CD4-positive, CD25-positive, alpha-beta regulatory T cell (primary cell): ENCODE measurements at regions not wholly inside any gene's neighbourhood (a gene's known extent, or its start where the extent isn't known, plus 50 kb on each side); places are given as distances from the start of the nearest gene placed in this dataset.

Source experiments
- ATAC-seq, 2 donors: fragments of 150-1000 bp; cut with Tn5 transposase; one replicate each; pipeline ENCODE4 v1.10.0; 2021; ENCODE audit warnings: low read depth in 2 of 2, moderate number of reproducible peaks in 2 of 2, moderate library complexity in 1 of 2
- DNase-seq, 3 donors: peaks; one replicate each; pipeline versions ENCODE4 v3.0.0 to v3.0.0-alpha.2; 2012 to 2022; ENCODE audit warnings: mixed read lengths in 1 of 3
- H3K27ac ChIP-seq: one replicate; pipeline ENCODE4 v1.7.0; 2013; ENCODE audit warnings: mild to moderate bottlenecking, low read length; ENCODE audit not compliant: insufficient read depth, poor library complexity, severe bottlenecking
- H3K27me3 ChIP-seq: one replicate; pipeline ENCODE4 v1.7.0; 2013; ENCODE audit warnings: low read length; ENCODE audit not compliant: control insufficient read depth, insufficient read depth
- H3K36me3 ChIP-seq: one replicate; pipeline ENCODE4 v1.7.0; 2013; ENCODE audit warnings: mild to moderate bottlenecking, low read length, moderate library complexity; ENCODE audit not compliant: control insufficient read depth, insufficient read depth
- H3K4me1 ChIP-seq: 2 replicates; pipeline ENCODE4 v1.7.0; 2013; ENCODE audit warnings: mild to moderate bottlenecking, low read length; ENCODE audit not compliant: insufficient read depth, control insufficient read depth, poor library complexity, severe bottlenecking
- H3K4me3 ChIP-seq: one replicate; pipeline ENCODE4 v1.7.0; 2013; ENCODE audit warnings: low read depth, mild to moderate bottlenecking, low read length, moderate library complexity
- H3K9me3 ChIP-seq, 2 experiments: 1 replicate in 1 of 2; 2 replicates in 1 of 2; pipeline ENCODE4 v1.7.0; 2013; ENCODE audit warnings: low read length in 2 of 2, mild to moderate bottlenecking in 1 of 2, moderate library complexity in 1 of 2; ENCODE audit not compliant: control insufficient read depth in 2 of 2
- H3K27ac Mint-ChIP-seq, 3 donors: one replicate each; pipeline ENCODE4 v1.8.0; 2020 to 2022; ENCODE audit warnings: mild to moderate bottlenecking in 3 of 3, mixed read lengths in 3 of 3, moderate library complexity in 2 of 3
- H3K27me3 Mint-ChIP-seq: one replicate; pipeline ENCODE4 v1.8.0; 2022; ENCODE audit warnings: mild to moderate bottlenecking, mixed read lengths
- H3K36me3 Mint-ChIP-seq: one replicate; pipeline ENCODE4 v1.8.0; 2020; ENCODE audit warnings: mixed read lengths
- H3K4me1 Mint-ChIP-seq, 4 donors: one replicate each; pipeline ENCODE4 v1.8.0; 2020 to 2022; ENCODE audit warnings: mixed read lengths in 4 of 4, mild to moderate bottlenecking in 1 of 4
- H3K4me3 Mint-ChIP-seq, 4 donors: one replicate each; pipeline ENCODE4 v1.8.0; 2020 to 2022; ENCODE audit warnings: mild to moderate bottlenecking in 4 of 4, mixed read lengths in 4 of 4, moderate library complexity in 3 of 4
- H3K9me3 Mint-ChIP-seq, 7 donors: one replicate each; pipeline ENCODE4 v1.8.0; 2020 to 2022; ENCODE audit warnings: mixed read lengths in 7 of 7, mild to moderate bottlenecking in 3 of 7, moderate library complexity in 2 of 7

- Histone ChIP-seq H3K4me1 (peaks cover 32% of the 10 kb centered on the region), H3K9me3 (no peaks in the 10 kb centered on the region), H3K27me3 (peaks cover 5% of the 10 kb centered on the region), H3K36me3 (no peaks in the 10 kb centered on the region), H3K27ac (no peak overlapping the region), H3K4me3 (no peak overlapping the region)
- DNase-seq, result peak in 2 of 3 donors; percentile 22 to 78
- peak overlapping the region in 2 of 3 donors; percentile 1 to 26 for H3K27ac Mint-ChIP-seq
- H3K36me3 Mint-ChIP-seq, result no peaks in the 10 kb centered on the region
- peaks cover 18% of the 10 kb centered on the region for H3K27me3 Mint-ChIP-seq
- peak; percentile 82 to 84 for ATAC-seq
- no peak overlapping the region for H3K4me3 Mint-ChIP-seq
- peaks cover 23 to 70% (median 53%) of the 10 kb centered on the region in 4 donors for H3K4me1 Mint-ChIP-seq
- H3K9me3 Mint-ChIP-seq, result peaks cover 0 to 2% (median 0%) of the 10 kb centered on the region in 7 donors
These were observed 258.7 kb upstream of the TGFBR2 start for GRCh38 chr3:30347679-30348216.

- no peak overlapping the region for H3K4me3 Mint-ChIP-seq
- no peak overlapping the region for H3K27ac ChIP-seq
- peaks cover 0 to 2% (median 0%) of the 10 kb centered on the region in 7 donors for H3K9me3 Mint-ChIP-seq
- ATAC-seq (no peak), DNase-seq (no peak)
- H3K27me3 ChIP-seq, result peaks cover 5% of the 10 kb centered on the region
- no peaks in the 10 kb centered on the region for H3K36me3 ChIP-seq
- no peaks in the 10 kb centered on the region for H3K36me3 Mint-ChIP-seq
- H3K4me1 Mint-ChIP-seq, result peaks cover 27 to 87% (median 67%) of the 10 kb centered on the region in 4 donors
- peaks cover 50% of the 10 kb centered on the region for H3K4me1 ChIP-seq
- no peaks in the 10 kb centered on the region for H3K9me3 ChIP-seq
- no peak overlapping the region for H3K4me3 ChIP-seq
- H3K27ac Mint-ChIP-seq, result peak overlapping the region in 1 of 3 donors; percentile 23
- peaks cover 18% of the 10 kb centered on the region for H3K27me3 Mint-ChIP-seq
These were observed 256.9 kb upstream of the TGFBR2 start for GRCh38 chr3:30349507-30349906.

GRCh38 chr3:30350011-30350410 is 256.4 kb upstream of the TGFBR2 start:
- no peak overlapping the region for H3K4me3 Mint-ChIP-seq
- ATAC-seq, result no peak
- H3K4me1 ChIP-seq, result peaks cover 55% of the 10 kb centered on the region

GRCh38 chr3:30350901-30351300 is 255.5 kb upstream of the TGFBR2 start:
- peaks cover 5% of the 10 kb centered on the region for H3K27me3 ChIP-seq
- no peaks in the 10 kb centered on the region for H3K36me3 ChIP-seq
- Mint-ChIP-seq H3K27ac (no peak overlapping the region), H3K27me3 (peaks cover 18% of the 10 kb centered on the region), H3K4me3 (peak overlapping the region in 2 of 4 donors; percentile 22 to 33), H3K4me1 (peaks cover 33 to 93% (median 74%) of the 10 kb centered on the region in 4 donors), H3K9me3 (peaks cover 0 to 2% (median 0%) of the 10 kb centered on the region in 7 donors), H3K36me3 (no peaks in the 10 kb centered on the region)
- DNase-seq, result no peak
- no peaks in the 10 kb centered on the region for H3K9me3 ChIP-seq
- peaks cover 64% of the 10 kb centered on the region for H3K4me1 ChIP-seq
- no peak for ATAC-seq
- no peak overlapping the region for H3K27ac ChIP-seq
- H3K4me3 ChIP-seq, result no peak overlapping the region

More at GRCh38 chr3:30350011-30350410, 256.4 kb upstream of the TGFBR2 start:
- Histone ChIP-seq H3K27me3 (peaks cover 5% of the 10 kb centered on the region), H3K36me3 (no peaks in the 10 kb centered on the region), H3K4me3 (no peak overlapping the region), H3K27ac (no peak overlapping the region), H3K9me3 (no peaks in the 10 kb centered on the region)
- no peaks in the 10 kb centered on the region for H3K36me3 Mint-ChIP-seq
- no peak for DNase-seq
- H3K27ac Mint-ChIP-seq, result no peak overlapping the region
- H3K9me3 Mint-ChIP-seq, result peaks cover 0 to 2% (median 0%) of the 10 kb centered on the region in 7 donors
- peaks cover 18% of the 10 kb centered on the region for H3K27me3 Mint-ChIP-seq
- peaks cover 27 to 92% (median 72%) of the 10 kb centered on the region in 4 donors for H3K4me1 Mint-ChIP-seq

GRCh38 chr3:30352410-30353318 is 253.7 kb upstream of the TGFBR2 start:
- H3K27me3 ChIP-seq, result peaks cover 5% of the 10 kb centered on the region
- Mint-ChIP-seq H3K36me3 (no peaks in the 10 kb centered on the region), H3K4me1 (peaks cover 39 to 96% (median 72%) of the 10 kb centered on the region in 4 donors), H3K27me3 (peaks cover 31% of the 10 kb centered on the region), H3K4me3 (peak overlapping the region in 1 of 4 donors; percentile 42), H3K9me3 (peaks cover 0 to 2% (median 0%) of the 10 kb centered on the region in 7 donors), H3K27ac (peak overlapping the region in 2 of 3 donors; percentile 60 to 66)
- H3K4me3 ChIP-seq, result no peak overlapping the region
- DNase-seq, result no peak
- H3K36me3 ChIP-seq, result no peaks in the 10 kb centered on the region
- peaks cover 62% of the 10 kb centered on the region for H3K4me1 ChIP-seq
- no peaks in the 10 kb centered on the region for H3K9me3 ChIP-seq
- no peak overlapping the region for H3K27ac ChIP-seq
- no peak for ATAC-seq

- peaks cover 56% of the 10 kb centered on the region for H3K4me1 ChIP-seq
- no peaks in the 10 kb centered on the region for H3K36me3 Mint-ChIP-seq
- no peaks in the 10 kb centered on the region for H3K9me3 Mint-ChIP-seq
- peaks cover 5% of the 10 kb centered on the region for H3K27me3 ChIP-seq
- peaks cover 33 to 88% (median 62%) of the 10 kb centered on the region in 4 donors for H3K4me1 Mint-ChIP-seq
- no peaks in the 10 kb centered on the region for H3K36me3 ChIP-seq
- peak overlapping the region; percentile 55 for H3K4me3 ChIP-seq
- peak overlapping the region; percentile 29 to 81 (median 62) for H3K4me3 Mint-ChIP-seq
- H3K27me3 Mint-ChIP-seq, result peaks cover 38% of the 10 kb centered on the region
- peak; percentile 33 to 93 (median 88) for DNase-seq
- peak overlapping the region; percentile 9 for H3K27ac ChIP-seq
- peak overlapping the region in 2 of 3 donors; percentile 88 to 89 for H3K27ac Mint-ChIP-seq
- no peaks in the 10 kb centered on the region for H3K9me3 ChIP-seq
- ATAC-seq, result peak; percentile 99 to 100
These were observed 252.5 kb upstream of the TGFBR2 start for GRCh38 chr3:30353711-30354467.

- Mint-ChIP-seq H3K36me3 (no peaks in the 10 kb centered on the region), H3K9me3 (no peaks in the 10 kb centered on the region), H3K4me1 (peaks cover 28 to 82% (median 56%) of the 10 kb centered on the region in 4 donors), H3K27me3 (peaks cover 39% of the 10 kb centered on the region), H3K27ac (peak overlapping the region in 2 of 3 donors; percentile 88 to 89), H3K4me3 (peak overlapping the region; percentile 23 to 81 (median 62))
- peak overlapping the region; percentile 55 for H3K4me3 ChIP-seq
- H3K27ac ChIP-seq, result peak overlapping the region; percentile 9
- no peaks in the 10 kb centered on the region for H3K36me3 ChIP-seq
- H3K9me3 ChIP-seq, result no peaks in the 10 kb centered on the region
- ATAC-seq (no peak), DNase-seq (no peak)
- H3K27me3 ChIP-seq, result peaks cover 5% of the 10 kb centered on the region
- H3K4me1 ChIP-seq, result peaks cover 56% of the 10 kb centered on the region
These were observed 251.9 kb upstream of the TGFBR2 start for GRCh38 chr3:30354513-30354912.
